ENCODE measurements at regions not wholly inside any gene's neighbourhood (a gene's known extent, or its start where the extent isn't known, plus 50 kb on each side); places are given as distances from the start of the nearest gene placed in this dataset.
"Not testable (repeated sequence)": the region's sequence is repeated elsewhere in the genome, so short reads cannot be mapped to it uniquely, and the experiment has no call there.

DNA sequence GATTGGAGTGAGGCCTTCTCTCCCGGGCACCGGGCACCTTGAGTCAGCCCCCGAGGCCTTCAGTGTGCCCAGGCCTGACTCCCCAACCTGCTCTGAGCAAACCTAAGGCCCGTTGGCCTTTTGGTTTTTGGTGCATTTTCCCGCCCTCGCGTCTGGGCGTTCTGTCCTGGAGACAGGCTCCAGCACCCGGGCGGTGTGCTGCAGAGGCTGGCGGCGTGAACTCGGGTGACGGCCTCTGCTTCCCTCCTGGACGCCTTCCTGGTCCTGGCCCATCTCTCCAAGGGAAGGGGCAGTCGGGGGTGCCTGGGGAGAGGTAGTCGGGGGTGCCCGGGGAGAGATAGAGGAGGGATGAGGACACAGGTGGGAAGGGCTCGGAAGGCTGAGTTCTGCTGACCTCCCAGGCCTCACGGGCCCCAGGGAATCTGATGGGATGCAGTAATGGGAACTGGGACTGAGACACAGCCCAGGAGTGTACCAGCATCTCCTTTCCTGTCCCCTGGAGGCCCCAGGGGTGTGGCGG lies 1326.4 kb downstream of the BRD1 start:
- Histone ChIP-seq H3K9me3 (ENCODE audit: control insufficient read depth in 5 of 5, low read length in 5 of 5) (no peaks in the 10 kb centered on the region), H3K27me3 (ENCODE audit: control insufficient read depth in 5 of 5, insufficient read depth in 4 of 5, low read length in 5 of 5) (peaks cover 4 to 29% (median 21%) of the 10 kb centered on the region in 5 donors), H3K4me1 (ENCODE audit: control insufficient read depth in 5 of 5, insufficient read depth in 5 of 5, low read length in 5 of 5) (no peaks in the 10 kb centered on the region), H3K36me3 (ENCODE audit: control insufficient read depth in 5 of 5, insufficient read depth in 5 of 5, low read length in 5 of 5) (no peaks in the 10 kb centered on the region), H3K27ac (ENCODE audit: low read depth, low read length) (no peak overlapping the region), H3K4me3 (ENCODE audit: low read depth in 1 of 5, low read length in 5 of 5) (no peak overlapping the region), H3K9ac (ENCODE audit: low read length in 5 of 5) (no peak overlapping the region)

DNA sequence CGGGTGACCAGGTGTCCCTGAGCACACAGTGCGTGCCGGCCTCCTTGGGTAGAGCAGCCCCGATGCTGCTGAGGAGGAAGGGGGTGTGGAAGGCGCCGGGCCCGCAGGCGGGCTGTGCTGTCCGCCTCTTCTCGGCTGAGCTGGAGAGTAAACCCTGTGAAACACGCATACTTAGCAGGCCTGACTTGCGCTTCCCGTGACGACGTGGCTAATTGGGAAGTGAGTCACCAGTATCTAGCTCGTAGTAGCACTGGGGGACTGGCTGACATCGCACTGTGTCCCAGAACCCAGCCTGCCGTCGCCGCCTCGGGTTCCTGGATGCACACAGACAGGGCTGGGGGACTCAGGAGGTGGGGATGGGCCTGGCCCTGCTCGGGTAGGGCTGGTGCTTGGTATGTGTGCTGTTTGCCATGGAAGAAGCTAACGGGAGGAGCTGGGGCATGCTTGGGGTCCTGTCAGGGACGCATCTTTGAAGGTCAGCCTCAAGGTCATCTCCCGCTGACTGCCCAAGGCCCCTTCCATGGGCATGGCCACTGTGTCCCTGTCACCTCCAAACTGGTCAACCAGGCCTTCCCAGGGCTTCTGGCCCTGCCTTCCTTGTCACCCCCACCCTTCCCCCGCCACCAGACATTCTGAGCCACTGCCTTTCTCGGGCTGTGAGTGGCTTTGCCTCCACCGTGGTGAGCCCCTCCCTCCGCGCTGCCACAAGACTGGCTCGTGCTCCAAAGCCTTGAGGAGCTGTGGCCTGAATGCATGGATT lies 1327.0 kb downstream of the BRD1 start:
- no peaks in the 10 kb centered on the region for H3K9me3 ChIP-seq (ENCODE audit: control insufficient read depth in 5 of 5, low read length in 5 of 5)
- no peak overlapping the region for H3K9ac ChIP-seq (ENCODE audit: low read length in 5 of 5)
- no peaks in the 10 kb centered on the region for H3K36me3 ChIP-seq (ENCODE audit: control insufficient read depth in 5 of 5, insufficient read depth in 5 of 5, low read length in 5 of 5)
- H3K4me1 ChIP-seq (ENCODE audit: control insufficient read depth in 5 of 5, insufficient read depth in 5 of 5, low read length in 5 of 5): no peaks in the 10 kb centered on the region
- H3K27ac ChIP-seq (ENCODE audit: low read depth, low read length): no peak overlapping the region
- peaks cover 4 to 29% (median 17%) of the 10 kb centered on the region in 5 donors for H3K27me3 ChIP-seq (ENCODE audit: control insufficient read depth in 5 of 5, insufficient read depth in 4 of 5, low read length in 5 of 5)
- H3K4me3 ChIP-seq (ENCODE audit: low read depth in 1 of 5, low read length in 5 of 5): no peak overlapping the region

DNA sequence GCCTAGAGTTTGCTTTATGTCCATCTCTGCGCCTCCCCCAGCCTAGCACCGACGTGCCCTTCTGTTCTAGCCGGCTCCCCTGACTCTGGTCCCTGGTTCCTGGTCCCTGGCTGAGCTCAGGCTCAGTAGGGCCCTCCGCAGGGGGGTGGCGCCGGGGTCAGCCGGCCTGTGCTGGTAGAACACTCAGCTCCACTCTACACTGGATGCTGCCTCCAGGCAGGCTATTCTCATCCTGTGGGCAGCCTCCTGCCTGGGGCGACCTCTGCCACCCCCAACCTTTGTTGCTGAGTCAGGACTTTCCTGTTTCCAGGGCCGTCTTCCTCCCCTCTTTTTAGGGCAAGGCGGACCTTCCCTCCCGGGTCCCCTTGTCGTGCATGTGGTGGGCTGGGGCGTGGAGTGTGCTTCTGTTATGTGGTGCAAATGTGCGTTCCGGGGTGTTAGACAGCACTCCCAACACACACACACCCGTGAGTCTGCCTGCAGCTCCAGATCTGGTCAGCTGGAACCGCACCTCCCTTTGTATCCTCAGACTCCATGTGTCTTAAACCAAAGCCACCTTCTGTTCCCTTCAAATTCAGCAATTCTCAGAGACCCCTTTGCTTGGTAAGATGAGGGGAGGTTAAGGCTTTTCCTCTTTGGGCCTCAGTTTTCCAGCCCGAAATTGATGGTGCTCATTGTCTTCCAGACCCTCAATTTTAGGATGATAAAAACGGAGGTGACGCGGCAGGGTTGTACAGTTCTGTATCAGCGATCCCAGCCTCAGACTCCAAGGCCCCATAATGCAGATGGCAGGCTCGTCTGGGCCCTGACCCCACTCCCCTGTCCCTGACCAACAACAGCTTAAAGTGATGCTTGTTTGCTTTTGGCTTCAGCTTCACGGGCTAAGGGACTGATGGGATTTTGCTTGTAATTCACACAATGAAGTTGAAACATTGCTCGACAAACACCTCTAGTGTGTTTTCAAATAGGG lies 1327.9 kb downstream of the BRD1 start:
- Histone ChIP-seq H3K27me3 (ENCODE audit: control insufficient read depth in 5 of 5, insufficient read depth in 4 of 5, low read length in 5 of 5) (peaks cover 4 to 28% (median 12%) of the 10 kb centered on the region in 5 donors), H3K9ac (ENCODE audit: low read length in 5 of 5) (no peak overlapping the region), H3K27ac (ENCODE audit: low read depth, low read length) (no peak overlapping the region), H3K4me3 (ENCODE audit: low read depth in 1 of 5, low read length in 5 of 5) (no peak overlapping the region), H3K9me3 (ENCODE audit: control insufficient read depth in 5 of 5, low read length in 5 of 5) (no peaks in the 10 kb centered on the region), H3K4me1 (ENCODE audit: control insufficient read depth in 5 of 5, insufficient read depth in 5 of 5, low read length in 5 of 5) (no peaks in the 10 kb centered on the region), H3K36me3 (ENCODE audit: control insufficient read depth in 5 of 5, insufficient read depth in 5 of 5, low read length in 5 of 5) (no peaks in the 10 kb centered on the region)

DNA sequence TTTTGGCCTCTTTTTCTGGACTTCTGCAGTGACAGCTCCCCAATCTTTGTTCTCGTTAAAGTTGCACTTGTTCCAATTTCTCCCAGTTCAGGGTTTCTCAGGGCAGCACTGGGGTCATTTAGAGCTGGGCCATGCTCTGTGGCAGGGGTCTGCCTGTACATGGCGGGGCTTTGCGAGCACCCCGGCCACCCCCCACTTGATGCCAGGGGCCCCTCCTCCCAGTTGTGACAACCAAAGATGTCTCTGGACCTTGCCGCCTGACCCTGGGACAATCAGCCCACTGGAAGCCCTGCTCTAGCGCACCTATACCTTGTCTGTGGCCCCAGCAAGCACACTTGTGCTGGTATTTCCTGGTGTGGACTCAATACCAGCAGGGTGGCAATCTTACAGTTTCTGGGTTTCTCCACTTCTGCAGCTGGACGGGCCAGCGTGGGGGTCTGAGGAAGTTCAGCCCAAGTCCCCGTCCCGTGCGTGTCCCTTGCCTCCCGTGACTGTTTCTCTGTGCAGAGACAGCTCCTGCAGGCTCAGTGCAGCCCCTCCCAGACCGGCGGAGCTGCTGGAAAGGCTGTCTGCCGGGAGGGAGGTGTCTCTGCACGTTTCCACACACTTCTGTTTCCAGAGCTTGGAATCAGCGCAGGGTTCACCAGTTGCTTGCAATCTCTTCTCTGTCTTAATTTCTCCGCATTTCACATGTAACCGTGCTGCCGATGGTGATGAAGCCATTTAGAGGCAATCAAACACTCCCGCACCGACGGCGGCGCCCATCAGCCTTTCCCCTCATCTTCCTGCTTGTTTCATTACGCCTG lies 1328.9 kb downstream of the BRD1 start:
- Histone ChIP-seq H3K9ac (ENCODE audit: low read length in 5 of 5) (no peak overlapping the region), H3K4me1 (ENCODE audit: control insufficient read depth in 5 of 5, insufficient read depth in 5 of 5, low read length in 5 of 5) (no peaks in the 10 kb centered on the region), H3K27me3 (ENCODE audit: control insufficient read depth in 5 of 5, insufficient read depth in 4 of 5, low read length in 5 of 5) (peaks cover 6 to 18% (median 12%) of the 10 kb centered on the region in 5 donors), H3K27ac (ENCODE audit: low read depth, low read length) (no peak overlapping the region), H3K36me3 (ENCODE audit: control insufficient read depth in 5 of 5, insufficient read depth in 5 of 5, low read length in 5 of 5) (no peaks in the 10 kb centered on the region), H3K4me3 (ENCODE audit: low read depth in 1 of 5, low read length in 5 of 5) (no peak overlapping the region), H3K9me3 (ENCODE audit: control insufficient read depth in 5 of 5, low read length in 5 of 5) (no peaks in the 10 kb centered on the region)

DNA sequence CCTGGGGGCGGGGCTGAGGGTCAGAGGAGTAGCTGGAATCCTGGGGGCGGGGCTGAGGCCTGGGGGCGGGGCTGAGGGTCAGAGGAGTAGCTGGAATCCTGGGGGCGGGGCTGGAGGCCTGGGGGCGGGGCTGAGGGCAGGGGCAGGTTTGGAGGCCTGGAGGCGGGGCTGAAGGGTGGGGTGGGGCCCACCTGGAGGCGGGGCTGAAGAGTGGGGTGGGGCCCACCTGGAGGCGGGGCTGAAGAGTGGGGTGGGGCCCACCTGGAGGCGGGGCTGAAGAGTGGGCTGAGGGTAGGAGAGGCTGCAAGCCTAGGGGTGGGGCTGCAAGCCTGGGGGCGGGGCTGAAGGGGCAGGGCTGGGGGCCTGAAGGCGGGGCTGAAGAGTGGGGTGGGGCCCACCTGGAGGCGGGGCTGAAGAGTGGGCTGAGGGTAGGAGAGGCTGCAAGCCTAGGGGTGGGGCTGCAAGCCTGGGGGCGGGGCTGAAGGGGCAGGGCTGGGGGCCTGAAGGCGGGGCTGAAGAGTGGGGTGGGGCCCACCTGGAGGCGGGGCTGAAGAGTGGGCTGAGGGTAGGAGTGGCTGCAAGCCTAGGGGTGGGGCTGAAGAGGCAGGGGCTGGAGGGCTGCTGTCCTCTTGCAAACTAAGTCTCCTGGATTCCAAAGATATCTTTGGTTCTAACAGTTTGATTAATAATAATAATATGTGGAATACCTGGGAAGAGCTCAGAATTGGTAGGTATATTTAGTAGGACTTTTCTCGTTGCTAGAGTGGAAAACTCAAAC lies 1329.7 kb downstream of the BRD1 start:
- H3K27me3 ChIP-seq (ENCODE audit: control insufficient read depth in 5 of 5, insufficient read depth in 4 of 5, low read length in 5 of 5): peaks cover 5 to 16% (median 10%) of the 10 kb centered on the region in 5 donors
- H3K36me3 ChIP-seq (ENCODE audit: control insufficient read depth in 5 of 5, insufficient read depth in 5 of 5, low read length in 5 of 5); H3K9ac ChIP-seq (ENCODE audit: low read length in 5 of 5); H3K9me3 ChIP-seq (ENCODE audit: control insufficient read depth in 5 of 5, low read length in 5 of 5); H3K27ac ChIP-seq (ENCODE audit: low read depth, low read length); H3K4me3 ChIP-seq (ENCODE audit: low read depth in 1 of 5, low read length in 5 of 5); H3K4me1 ChIP-seq (ENCODE audit: control insufficient read depth in 5 of 5, insufficient read depth in 5 of 5, low read length in 5 of 5): not testable (repeated sequence)

DNA sequence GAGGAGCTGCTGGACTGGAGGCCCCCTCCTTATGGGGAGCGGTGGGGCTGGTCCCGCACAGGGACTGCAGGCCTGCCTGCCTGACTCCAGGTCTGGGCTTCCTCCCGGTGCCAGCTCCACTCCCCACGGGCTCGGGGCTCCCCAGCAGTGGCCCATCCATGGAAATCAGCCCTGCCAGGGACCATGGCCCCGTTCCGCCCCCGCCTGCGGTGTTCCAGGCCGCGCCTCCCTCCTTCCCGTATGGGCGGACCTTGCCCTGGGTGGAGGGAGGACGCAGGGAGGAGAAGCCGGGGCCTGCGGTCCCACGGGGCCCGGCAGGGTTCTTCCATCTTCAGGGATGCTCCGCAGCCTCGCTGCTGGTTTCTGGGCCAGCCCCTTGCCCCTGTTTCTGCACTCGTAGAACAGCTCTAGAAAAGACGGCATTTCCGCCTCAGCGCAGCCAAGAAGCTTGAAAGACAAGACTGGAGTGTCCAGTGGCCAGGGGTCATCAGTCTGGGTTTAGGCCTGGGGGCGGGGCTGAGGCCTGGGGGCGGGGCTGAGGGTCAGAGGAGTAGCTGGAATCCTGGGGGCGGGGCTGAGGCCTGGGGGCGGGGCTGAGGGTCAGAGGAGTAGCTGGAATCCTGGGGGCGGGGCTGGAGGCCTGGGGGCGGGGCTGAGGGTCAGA lies 1330.6 kb downstream of the BRD1 start:
- Histone ChIP-seq H3K36me3 (ENCODE audit: control insufficient read depth in 5 of 5, insufficient read depth in 5 of 5, low read length in 5 of 5) (no peaks in the 10 kb centered on the region), H3K27me3 (ENCODE audit: control insufficient read depth in 5 of 5, insufficient read depth in 4 of 5, low read length in 5 of 5) (peaks cover 10 to 16% (median 10%) of the 10 kb centered on the region in 5 donors), H3K9me3 (ENCODE audit: control insufficient read depth in 5 of 5, low read length in 5 of 5) (no peaks in the 10 kb centered on the region), H3K4me1 (ENCODE audit: control insufficient read depth in 5 of 5, insufficient read depth in 5 of 5, low read length in 5 of 5) (no peaks in the 10 kb centered on the region), H3K9ac (ENCODE audit: low read length in 5 of 5) (no peak overlapping the region), H3K27ac (ENCODE audit: low read depth, low read length) (no peak overlapping the region), H3K4me3 (ENCODE audit: low read depth in 1 of 5, low read length in 5 of 5) (no peak overlapping the region)

DNA sequence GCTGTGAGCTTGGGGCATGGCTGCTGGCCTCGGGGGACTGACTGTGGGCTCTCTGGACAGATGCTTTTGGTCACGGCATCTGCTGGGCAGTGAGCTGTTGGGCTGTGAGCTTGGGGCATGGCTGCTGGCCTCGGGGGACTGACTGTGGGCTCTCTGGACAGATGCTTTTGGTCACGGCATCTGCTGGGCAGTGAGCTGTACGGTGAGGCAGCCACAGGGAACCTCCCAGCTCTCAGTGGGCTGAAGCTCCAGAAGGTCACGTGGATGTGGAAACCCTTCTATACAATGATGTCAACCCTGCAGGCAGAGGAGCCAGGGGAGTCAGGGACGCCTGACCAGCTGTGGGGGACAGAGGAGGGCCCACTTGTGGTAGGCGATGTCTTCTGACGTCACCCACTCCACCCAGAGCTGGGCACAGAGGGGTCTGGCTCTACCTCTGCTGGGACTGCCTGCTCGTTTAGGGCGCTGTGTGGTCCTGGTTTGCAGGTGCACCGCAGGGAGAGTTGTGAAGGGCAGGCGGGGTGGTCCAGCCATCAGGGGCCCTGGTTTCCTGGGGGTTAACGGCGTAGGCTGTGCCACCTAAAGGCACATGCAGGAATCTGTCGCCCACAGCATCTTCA lies 1331.3 kb downstream of the BRD1 start:
- Histone ChIP-seq H3K36me3 (ENCODE audit: control insufficient read depth in 5 of 5, insufficient read depth in 5 of 5, low read length in 5 of 5) (no peaks in the 10 kb centered on the region), H3K4me1 (ENCODE audit: control insufficient read depth in 5 of 5, insufficient read depth in 5 of 5, low read length in 5 of 5) (peaks cover 0 to 3% (median 2%) of the 10 kb centered on the region in 5 donors), H3K4me3 (ENCODE audit: low read depth in 1 of 5, low read length in 5 of 5) (no peak overlapping the region), H3K27me3 (ENCODE audit: control insufficient read depth in 5 of 5, insufficient read depth in 4 of 5, low read length in 5 of 5) (peaks cover 12 to 19% (median 14%) of the 10 kb centered on the region in 5 donors), H3K9ac (ENCODE audit: low read length in 5 of 5) (no peak overlapping the region), H3K9me3 (ENCODE audit: control insufficient read depth in 5 of 5, low read length in 5 of 5) (no peaks in the 10 kb centered on the region), H3K27ac (ENCODE audit: low read depth, low read length) (no peak overlapping the region)

DNA sequence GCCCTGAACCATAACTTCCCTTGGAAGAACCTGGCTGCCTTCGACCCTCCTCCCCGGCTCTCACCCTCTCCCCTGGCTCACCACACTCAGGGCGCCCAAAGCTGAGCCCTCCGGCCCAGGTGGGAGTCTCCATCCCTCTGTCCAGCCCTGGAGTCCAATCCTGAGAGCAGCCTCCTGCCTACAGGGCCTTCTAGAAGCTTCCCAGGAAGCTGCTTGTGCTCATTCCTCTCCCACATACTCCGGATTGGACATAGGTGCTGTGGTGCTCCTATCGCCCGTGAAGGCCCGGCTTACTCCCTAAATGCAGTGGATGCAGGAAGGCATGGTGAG lies 1332.0 kb downstream of the BRD1 start:
- peaks cover 17 to 23% (median 20%) of the 10 kb centered on the region in 5 donors for H3K27me3 ChIP-seq (ENCODE audit: control insufficient read depth in 5 of 5, insufficient read depth in 4 of 5, low read length in 5 of 5)
- no peaks in the 10 kb centered on the region for H3K9me3 ChIP-seq (ENCODE audit: control insufficient read depth in 5 of 5, low read length in 5 of 5)
- H3K9ac ChIP-seq (ENCODE audit: low read length in 5 of 5): no peak overlapping the region
- no peak overlapping the region for H3K27ac ChIP-seq (ENCODE audit: low read depth, low read length)
- H3K36me3 ChIP-seq (ENCODE audit: control insufficient read depth in 5 of 5, insufficient read depth in 5 of 5, low read length in 5 of 5): no peaks in the 10 kb centered on the region
- H3K4me1 ChIP-seq (ENCODE audit: control insufficient read depth in 5 of 5, insufficient read depth in 5 of 5, low read length in 5 of 5): peaks cover 0 to 6% (median 2%) of the 10 kb centered on the region in 5 donors
- no peak overlapping the region for H3K4me3 ChIP-seq (ENCODE audit: low read depth in 1 of 5, low read length in 5 of 5)
